Stimulated activated naive CD8-positive, alpha-beta T cell treated with anti-CD3 and anti-CD28 coated beads, Interleukin-15, Interleukin-2, amounts not matched to agents 100 ng/mL and 50 ng/mL, for 24 hours (primary cell): ENCODE measurements at regions not wholly inside any gene's neighbourhood (a gene's known extent, or its start where the extent isn't known, plus 50 kb on each side); places are given as distances from the start of the nearest gene placed in this dataset.

ENCODE experiments used
- H3K27ac Mint-ChIP-seq: one replicate; pipeline ENCODE4 v1.8.0; 2021; ENCODE audit warnings: mild to moderate bottlenecking, mixed read lengths
- H3K27me3 Mint-ChIP-seq: one replicate; pipeline ENCODE4 v1.8.0; 2021; ENCODE audit warnings: mixed read lengths
- H3K36me3 Mint-ChIP-seq: one replicate; pipeline ENCODE4 v1.8.0; 2021; ENCODE audit warnings: low read depth, mixed read lengths
- H3K4me1 Mint-ChIP-seq: one replicate; pipeline ENCODE4 v1.8.0; 2021; ENCODE audit warnings: low read depth, mixed read lengths
- H3K4me3 Mint-ChIP-seq: one replicate; pipeline ENCODE4 v1.8.0; 2021; ENCODE audit warnings: mild to moderate bottlenecking, mixed read lengths
- H3K9me3 Mint-ChIP-seq: one replicate; pipeline ENCODE4 v1.8.0; 2021; ENCODE audit warnings: mixed read lengths

- H3K27ac Mint-ChIP-seq: no peak overlapping the region
These were observed 459.1 kb downstream of the SH2D1A start for GRCh38 chrX:124805486-124805885.

GRCh38 chrX:124814106-124814505 lies 467.7 kb downstream of the SH2D1A start:
- H3K27me3 Mint-ChIP-seq: no peaks in the 10 kb centered on the region
- H3K36me3 Mint-ChIP-seq: no peaks in the 10 kb centered on the region
- H3K4me3 Mint-ChIP-seq: no peak overlapping the region
- no peaks in the 10 kb centered on the region for H3K9me3 Mint-ChIP-seq
- H3K4me1 Mint-ChIP-seq: no peaks in the 10 kb centered on the region
- no peak overlapping the region for H3K27ac Mint-ChIP-seq

More at GRCh38 chrX:124805486-124805885, 459.1 kb downstream of the SH2D1A start:
- no peaks in the 10 kb centered on the region for H3K27me3 Mint-ChIP-seq
- H3K4me3 Mint-ChIP-seq: no peak overlapping the region
- H3K36me3 Mint-ChIP-seq: no peaks in the 10 kb centered on the region
- H3K9me3 Mint-ChIP-seq: peaks cover 21% of the 10 kb centered on the region
- H3K4me1 Mint-ChIP-seq: no peaks in the 10 kb centered on the region

- Mint-ChIP-seq H3K27me3 (no peaks in the 10 kb centered on the region), H3K36me3 (no peaks in the 10 kb centered on the region), H3K9me3 (no peaks in the 10 kb centered on the region), H3K27ac (no peak overlapping the region), H3K4me3 (no peak overlapping the region), H3K4me1 (no peaks in the 10 kb centered on the region)
These were observed 471.7 kb downstream of the SH2D1A start for GRCh38 chrX:124818033-124818432.

DNA sequence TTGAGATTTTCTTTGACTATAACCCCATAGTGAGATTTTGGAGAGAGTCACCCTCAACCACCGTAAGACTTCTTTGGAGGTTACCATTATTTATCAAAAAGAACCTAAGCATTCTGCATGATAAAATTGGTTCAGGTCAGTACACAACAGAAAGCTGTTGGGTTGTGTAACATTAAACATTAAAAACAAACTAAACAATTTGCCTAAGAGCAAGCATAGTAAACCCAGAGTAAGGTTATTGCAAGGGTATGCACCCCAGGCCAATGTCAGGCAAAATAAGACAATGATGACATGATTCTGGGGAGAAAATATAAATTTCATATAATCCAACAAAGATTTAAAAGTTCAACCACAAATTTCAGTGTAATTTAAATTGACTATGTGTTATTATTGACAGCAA lies 472.4 kb downstream of the SH2D1A start:
- Mint-ChIP-seq H3K4me1 (no peaks in the 10 kb centered on the region), H3K27ac (no peak overlapping the region), H3K36me3 (no peaks in the 10 kb centered on the region), H3K9me3 (no peaks in the 10 kb centered on the region), H3K4me3 (no peak overlapping the region), H3K27me3 (no peaks in the 10 kb centered on the region)

DNA sequence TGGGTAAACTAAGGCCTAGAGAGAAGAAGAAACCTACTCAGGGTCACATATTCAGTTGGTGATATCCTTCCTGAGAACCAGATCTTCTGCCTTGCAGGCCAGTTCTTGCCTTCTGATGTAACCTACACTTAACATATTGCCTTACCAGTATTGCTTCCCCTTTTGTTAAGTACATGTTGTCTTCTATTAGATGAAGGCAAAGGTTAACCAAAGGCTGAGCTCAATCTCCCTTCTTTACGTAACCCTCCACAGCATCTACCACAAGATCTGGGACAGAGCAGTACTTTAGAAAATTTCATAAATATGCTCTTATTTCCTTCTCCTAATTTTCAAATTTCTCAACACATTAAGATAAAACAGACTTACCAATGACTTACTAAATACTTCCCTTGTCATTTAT lies 474.4 kb downstream of the SH2D1A start:
- H3K27ac Mint-ChIP-seq: no peak overlapping the region
- H3K9me3 Mint-ChIP-seq: no peaks in the 10 kb centered on the region
- H3K27me3 Mint-ChIP-seq: no peaks in the 10 kb centered on the region
- H3K4me3 Mint-ChIP-seq: no peak overlapping the region
- H3K36me3 Mint-ChIP-seq: no peaks in the 10 kb centered on the region
- no peaks in the 10 kb centered on the region for H3K4me1 Mint-ChIP-seq

GRCh38 chrX:124827258-124827845 lies 481.0 kb downstream of the SH2D1A start:
- no peaks in the 10 kb centered on the region for H3K27me3 Mint-ChIP-seq
- H3K36me3 Mint-ChIP-seq: no peaks in the 10 kb centered on the region
- H3K9me3 Mint-ChIP-seq: no peaks in the 10 kb centered on the region
- no peak overlapping the region for H3K27ac Mint-ChIP-seq
- H3K4me3 Mint-ChIP-seq: no peak overlapping the region
- H3K4me1 Mint-ChIP-seq: peaks cover 19% of the 10 kb centered on the region

GRCh38 chrX:124829930-124830329 lies 483.6 kb downstream of the SH2D1A start:
- H3K4me3 Mint-ChIP-seq: no peak overlapping the region
- H3K4me1 Mint-ChIP-seq: peaks cover 19% of the 10 kb centered on the region
- H3K9me3 Mint-ChIP-seq: no peaks in the 10 kb centered on the region
- H3K36me3 Mint-ChIP-seq: no peaks in the 10 kb centered on the region
- H3K27ac Mint-ChIP-seq: no peak overlapping the region
- H3K27me3 Mint-ChIP-seq: no peaks in the 10 kb centered on the region

DNA sequence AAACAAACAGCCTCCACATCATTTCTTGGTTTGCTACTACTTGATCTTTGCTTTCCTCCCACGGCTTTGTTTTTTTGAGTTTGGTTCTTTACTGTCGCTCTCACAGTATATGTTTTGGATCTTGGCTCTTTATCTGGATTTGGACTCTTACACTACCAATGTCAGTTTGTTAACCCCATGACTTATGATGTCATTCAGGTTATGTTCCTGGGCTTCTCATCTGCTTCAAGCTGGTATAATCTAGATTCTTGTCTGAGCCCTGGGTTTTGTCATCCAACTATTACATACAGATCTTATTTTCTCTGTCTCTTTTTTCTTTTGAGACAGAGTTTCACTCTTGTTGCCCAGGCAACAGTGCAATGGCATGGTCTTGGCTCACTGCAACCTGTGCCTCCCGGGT lies 482.9 kb upstream of the TEX13C start:
- Mint-ChIP-seq H3K27me3 (no peaks in the 10 kb centered on the region), H3K36me3 (no peaks in the 10 kb centered on the region), H3K4me3 (no peak overlapping the region), H3K27ac (no peak overlapping the region), H3K9me3 (no peaks in the 10 kb centered on the region), H3K4me1 (no peaks in the 10 kb centered on the region)

GRCh38 chrX:124842205-124842604 lies 477.5 kb upstream of the TEX13C start:
- H3K4me3 Mint-ChIP-seq: no peak overlapping the region
- no peak overlapping the region for H3K27ac Mint-ChIP-seq

GRCh38 chrX:124860736-124861135 lies 458.9 kb upstream of the TEX13C start:
- no peaks in the 10 kb centered on the region for H3K36me3 Mint-ChIP-seq
- H3K27ac Mint-ChIP-seq: no peak overlapping the region
- H3K9me3 Mint-ChIP-seq: no peaks in the 10 kb centered on the region
- H3K27me3 Mint-ChIP-seq: no peaks in the 10 kb centered on the region
- H3K4me3 Mint-ChIP-seq: no peak overlapping the region
- H3K4me1 Mint-ChIP-seq: no peaks in the 10 kb centered on the region

More at GRCh38 chrX:124842205-124842604, 477.5 kb upstream of the TEX13C start:
- Mint-ChIP-seq H3K36me3 (no peaks in the 10 kb centered on the region), H3K27me3 (no peaks in the 10 kb centered on the region), H3K9me3 (no peaks in the 10 kb centered on the region), H3K4me1 (no peaks in the 10 kb centered on the region)

DNA sequence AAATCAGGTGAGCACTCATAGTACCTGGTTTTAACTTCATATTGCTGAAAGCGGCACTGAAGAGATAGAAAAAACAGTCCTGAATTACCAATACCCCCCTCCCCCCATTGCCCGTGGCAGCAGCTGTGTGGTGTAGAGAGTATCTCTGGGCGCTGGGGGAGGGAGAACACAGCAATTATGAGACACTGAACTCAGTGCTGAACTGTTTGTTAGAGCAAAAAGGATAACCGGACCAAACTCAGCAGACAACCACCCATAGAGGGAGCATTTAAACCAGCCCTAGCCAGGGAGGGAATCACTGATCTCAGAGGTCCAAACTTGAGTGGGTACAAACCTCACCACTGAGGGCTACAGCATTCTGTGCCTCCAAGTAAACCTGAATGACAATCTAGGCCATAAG lies 457.4 kb upstream of the TEX13C start:
- Mint-ChIP-seq H3K36me3 (no peaks in the 10 kb centered on the region), H3K27me3 (no peaks in the 10 kb centered on the region), H3K4me1 (no peaks in the 10 kb centered on the region), H3K4me3 (no peak overlapping the region), H3K27ac (no peak overlapping the region), H3K9me3 (no peaks in the 10 kb centered on the region)

- Mint-ChIP-seq H3K4me3 (no peak overlapping the region), H3K4me1 (no peaks in the 10 kb centered on the region), H3K27ac (no peak overlapping the region), H3K9me3 (no peaks in the 10 kb centered on the region), H3K36me3 (no peaks in the 10 kb centered on the region), H3K27me3 (no peaks in the 10 kb centered on the region)
These were observed 456.4 kb upstream of the TEX13C start for GRCh38 chrX:124863303-124863702.

DNA sequence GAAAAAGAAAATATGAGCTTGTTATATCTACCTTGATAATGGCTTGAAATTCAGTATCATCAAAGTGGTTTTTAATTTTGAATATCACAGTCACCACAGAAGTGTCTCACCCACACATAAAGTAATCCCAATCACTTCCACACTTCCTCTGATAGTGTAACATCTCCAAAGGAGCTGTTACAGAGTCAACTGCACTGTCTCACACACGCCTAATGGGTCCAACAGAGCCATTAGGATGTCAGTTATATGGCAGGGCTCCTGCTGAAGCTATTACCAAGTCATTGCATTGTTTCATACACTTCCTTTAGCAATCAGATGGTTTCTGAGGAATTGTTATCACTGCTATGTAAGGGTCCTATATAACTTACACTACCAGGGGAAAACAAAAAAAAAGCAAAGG lies 432.1 kb upstream of the TEX13C start:
- no peak overlapping the region for H3K4me3 Mint-ChIP-seq
- no peaks in the 10 kb centered on the region for H3K4me1 Mint-ChIP-seq
- H3K27me3 Mint-ChIP-seq: no peaks in the 10 kb centered on the region
- no peaks in the 10 kb centered on the region for H3K9me3 Mint-ChIP-seq
- no peak overlapping the region for H3K27ac Mint-ChIP-seq
- H3K36me3 Mint-ChIP-seq: no peaks in the 10 kb centered on the region

DNA sequence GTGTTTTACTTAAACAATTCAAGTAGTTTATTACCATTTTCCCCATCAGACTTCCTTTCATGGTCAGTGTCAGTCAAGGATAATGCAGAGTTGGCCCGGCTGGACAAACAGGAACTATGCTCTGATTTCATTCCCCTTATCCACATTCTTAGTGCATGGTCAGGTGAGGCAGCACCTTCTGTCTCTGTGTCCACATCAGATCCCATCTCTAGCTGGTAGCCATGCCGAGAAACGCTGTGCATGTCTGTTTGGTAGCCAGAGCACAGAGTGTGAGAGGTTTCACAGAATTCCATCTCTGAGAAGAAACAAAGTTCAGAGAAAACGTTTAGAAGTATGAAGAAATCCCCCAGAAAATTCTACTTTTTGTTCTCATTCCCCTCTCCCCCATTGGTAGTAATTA lies 423.7 kb upstream of the TEX13C start:
- H3K27me3 Mint-ChIP-seq: no peaks in the 10 kb centered on the region
- H3K27ac Mint-ChIP-seq: no peak overlapping the region
- H3K4me3 Mint-ChIP-seq: no peak overlapping the region
- H3K36me3 Mint-ChIP-seq: no peaks in the 10 kb centered on the region
- no peaks in the 10 kb centered on the region for H3K4me1 Mint-ChIP-seq
- H3K9me3 Mint-ChIP-seq: no peaks in the 10 kb centered on the region

- no peak overlapping the region for H3K27ac Mint-ChIP-seq
- no peaks in the 10 kb centered on the region for H3K27me3 Mint-ChIP-seq
- H3K4me1 Mint-ChIP-seq: no peaks in the 10 kb centered on the region
- no peak overlapping the region for H3K4me3 Mint-ChIP-seq
- no peaks in the 10 kb centered on the region for H3K36me3 Mint-ChIP-seq
- no peaks in the 10 kb centered on the region for H3K9me3 Mint-ChIP-seq
These were observed 416.7 kb upstream of the TEX13C start for GRCh38 chrX:124902953-124903352.

DNA sequence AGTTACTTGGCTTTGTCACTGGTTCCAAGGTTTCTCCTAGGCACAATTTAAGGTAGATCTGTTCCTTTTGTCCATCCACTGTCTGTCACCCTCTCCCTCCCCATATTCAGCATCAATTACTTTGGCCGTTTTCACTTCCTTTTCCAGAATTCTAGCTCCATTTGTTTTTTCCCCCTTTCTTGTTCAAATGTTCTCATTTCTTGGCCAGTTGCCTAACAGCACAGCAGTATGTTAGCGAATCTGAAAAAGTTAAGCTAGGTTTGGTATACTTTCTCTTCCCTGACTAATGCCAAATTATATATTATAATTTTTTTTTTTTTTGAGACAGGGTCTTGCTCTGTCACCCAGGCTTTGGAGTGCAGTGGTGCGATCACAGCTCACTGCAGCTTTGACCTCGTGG lies 409.1 kb upstream of the TEX13C start:
- Mint-ChIP-seq H3K27me3 (no peaks in the 10 kb centered on the region), H3K9me3 (no peaks in the 10 kb centered on the region), H3K4me1 (no peaks in the 10 kb centered on the region), H3K4me3 (no peak overlapping the region), H3K36me3 (no peaks in the 10 kb centered on the region), H3K27ac (no peak overlapping the region)
